SJSA1 (cell line): ENCODE measurements at regions not wholly inside any gene's neighbourhood (a gene's known extent, or its start where the extent isn't known, plus 50 kb on each side); places are given as distances from the start of the nearest gene placed in this dataset.

Experiments used
- DNase-seq, 2 experiments: peaks; one replicate each; pipeline ENCODE4 v3.0.0-alpha.2; 2015 to 2020; ENCODE audit warnings: low spot score in 2 of 2, low read depth in 1 of 2
- H3K27ac ChIP-seq: fragments of 250-450 bp; sonication (Bioruptor Pico); 2 replicates; pipeline ENCODE4 v1.5.1; 2020; ENCODE audit warnings: mild to moderate bottlenecking, moderate library complexity
- H3K27me3 ChIP-seq: fragments of 250-450 bp; sonication (Bioruptor Pico); replicated peaks from 2 replicates; pipeline ENCODE4 v1.5.1; 2020; ENCODE audit warnings: mild to moderate bottlenecking, moderate library complexity
- H3K36me3 ChIP-seq: fragments of 250-450 bp; sonication (Bioruptor Pico); 2 replicates; pipeline ENCODE4 v1.5.1; 2020; ENCODE audit warnings: mild to moderate bottlenecking
- H3K4me1 ChIP-seq: fragments of 250-450 bp; sonication (Bioruptor Pico); replicated peaks from 2 replicates; pipeline ENCODE4 v1.6.1; 2021; ENCODE audit warnings: mild to moderate bottlenecking
- H3K4me3 ChIP-seq: fragments of 250-450 bp; sonication (Bioruptor Pico); 2 replicates; pipeline ENCODE4 v1.5.1; 2020; ENCODE audit warnings: mild to moderate bottlenecking
- H3K9me3 ChIP-seq: fragments of 250-450 bp; sonication (Bioruptor Pico); replicated peaks from 2 replicates; pipeline ENCODE4 v1.5.1; 2020; ENCODE audit warnings: mild to moderate bottlenecking

GRCh38 chr12:66050610-66051009 is 79.9 kb downstream of the LLPH start:
- DNase-seq, result no peak
- no peak overlapping the region for H3K4me3 ChIP-seq
- H3K4me1 ChIP-seq, result peaks cover 3% of the 10 kb centered on the region; the same call in 1 of the 2 replicates
- 0 out of 2 replicates have a peak, but pooled peaks cover 2% of the 10 kb centered on the region for H3K27me3 ChIP-seq
- no peaks in the 10 kb centered on the region; the same call in 1 of the 2 replicates for H3K9me3 ChIP-seq
- H3K36me3 ChIP-seq, result no peaks in the 10 kb centered on the region
- H3K27ac ChIP-seq, result no peak overlapping the region

GRCh38 chr12:66050283-66050576 is 80.3 kb downstream of the LLPH start:
- DNase-seq, result no peak
- no peak overlapping the region for H3K27ac ChIP-seq
- H3K9me3 ChIP-seq, result no peaks in the 10 kb centered on the region; the same call in 1 of the 2 replicates
- no peaks in the 10 kb centered on the region for H3K36me3 ChIP-seq
- H3K4me1 ChIP-seq, result peaks cover 3% of the 10 kb centered on the region; the same call in 1 of the 2 replicates
- H3K4me3 ChIP-seq, result no peak overlapping the region
- H3K27me3 ChIP-seq, result 0 out of 2 replicates have a peak, but pooled peaks cover 2% of the 10 kb centered on the region

- Histone ChIP-seq H3K27me3 (0 out of 2 replicates have a peak, but pooled peaks cover 2% of the 10 kb centered on the region), H3K36me3 (no peaks in the 10 kb centered on the region), H3K4me3 (no peak overlapping the region), H3K9me3 (no peaks in the 10 kb centered on the region; the same call in 1 of the 2 replicates), H3K27ac (no peak overlapping the region), H3K4me1 (peaks cover 3% of the 10 kb centered on the region; the same call in 1 of the 2 replicates)
- no peak for DNase-seq
Observed at GRCh38 chr12:66049538-66050282, 80.8 kb downstream of the LLPH start.

- Histone ChIP-seq H3K36me3 (no peaks in the 10 kb centered on the region), H3K27ac (no peak overlapping the region), H3K9me3 (no peaks in the 10 kb centered on the region), H3K4me3 (no peak overlapping the region), H3K4me1 (peaks cover 3% of the 10 kb centered on the region; the same call in 1 of the 2 replicates), H3K27me3 (0 out of 2 replicates have a peak, but pooled peaks cover 2% of the 10 kb centered on the region)
- DNase-seq, result no peak
Observed at GRCh38 chr12:66048835-66049537, 81.6 kb downstream of the LLPH start.

- H3K27ac ChIP-seq, result no peak overlapping the region
Observed at GRCh38 chr12:66048218-66048834, 82.2 kb downstream of the LLPH start.

GRCh38 chr12:66047411-66048021 is 83.0 kb downstream of the LLPH start:
- no peak for DNase-seq
- no peaks in the 10 kb centered on the region for H3K36me3 ChIP-seq
- H3K9me3 ChIP-seq, result no peaks in the 10 kb centered on the region
- no peak overlapping the region for H3K27ac ChIP-seq
- 0 out of 2 replicates have a peak, but pooled peaks cover 2% of the 10 kb centered on the region for H3K27me3 ChIP-seq
- peaks cover 3% of the 10 kb centered on the region; the same call in 1 of the 2 replicates for H3K4me1 ChIP-seq
- no peak overlapping the region for H3K4me3 ChIP-seq

More at GRCh38 chr12:66048218-66048834, 82.2 kb downstream of the LLPH start:
- Histone ChIP-seq H3K9me3 (no peaks in the 10 kb centered on the region), H3K4me3 (no peak overlapping the region), H3K27me3 (0 out of 2 replicates have a peak, but pooled peaks cover 2% of the 10 kb centered on the region), H3K36me3 (no peaks in the 10 kb centered on the region), H3K4me1 (peaks cover 3% of the 10 kb centered on the region; the same call in 1 of the 2 replicates)
- no peak for DNase-seq

GRCh38 chr12:66045506-66045905 is 85.0 kb downstream of the LLPH start:
- Histone ChIP-seq H3K27me3 (no peaks in the 10 kb centered on the region), H3K27ac (no peak overlapping the region), H3K4me3 (no peak overlapping the region), H3K36me3 (no peaks in the 10 kb centered on the region), H3K9me3 (no peaks in the 10 kb centered on the region), H3K4me1 (peaks cover 11% of the 10 kb centered on the region)
- DNase-seq, result no peak

- H3K36me3 ChIP-seq, result no peaks in the 10 kb centered on the region
- H3K27me3 ChIP-seq, result no peaks in the 10 kb centered on the region
- H3K4me1 ChIP-seq, result peaks cover 11% of the 10 kb centered on the region
- H3K4me3 ChIP-seq, result no peak overlapping the region
- no peaks in the 10 kb centered on the region for H3K9me3 ChIP-seq
- no peak for DNase-seq
- H3K27ac ChIP-seq, result no peak overlapping the region
Observed at GRCh38 chr12:66044731-66045130, 85.8 kb downstream of the LLPH start.

GRCh38 chr12:66043035-66043434 is 87.5 kb downstream of the LLPH start:
- Histone ChIP-seq H3K36me3 (no peaks in the 10 kb centered on the region), H3K9me3 (no peaks in the 10 kb centered on the region), H3K27me3 (no peaks in the 10 kb centered on the region), H3K4me1 (peaks cover 8% of the 10 kb centered on the region), H3K27ac (no peak overlapping the region), H3K4me3 (no peak overlapping the region)
- no peak for DNase-seq

GRCh38 chr12:66041651-66042363 is 88.7 kb downstream of the LLPH start:
- Histone ChIP-seq H3K27me3 (no peaks in the 10 kb centered on the region), H3K9me3 (no peaks in the 10 kb centered on the region), H3K4me1 (peaks cover 9% of the 10 kb centered on the region), H3K4me3 (no peak overlapping the region), H3K27ac (no peak overlapping the region), H3K36me3 (no peaks in the 10 kb centered on the region)
- DNase-seq, result peak in 1 of 2 experiments; percentile 21

- H3K27me3 ChIP-seq, result no peaks in the 10 kb centered on the region
- peaks cover 17% of the 10 kb centered on the region for H3K4me1 ChIP-seq
- H3K36me3 ChIP-seq, result no peaks in the 10 kb centered on the region
- H3K9me3 ChIP-seq, result no peaks in the 10 kb centered on the region
- H3K27ac ChIP-seq, result peak overlapping the region; percentile 54
- H3K4me3 ChIP-seq, result no peak overlapping the region
- DNase-seq, result peak; percentile 76 to 87
Observed at GRCh38 chr12:66036317-66036716, 94.2 kb downstream of the LLPH start.

GRCh38 chr12:66035288-66035966 is 95.1 kb downstream of the LLPH start:
- H3K27ac ChIP-seq, result peak overlapping the region; percentile 54
- no peaks in the 10 kb centered on the region for H3K9me3 ChIP-seq
- no peaks in the 10 kb centered on the region for H3K36me3 ChIP-seq
- peaks cover 17% of the 10 kb centered on the region for H3K4me1 ChIP-seq
- H3K4me3 ChIP-seq, result no peak overlapping the region
- H3K27me3 ChIP-seq, result no peaks in the 10 kb centered on the region
- DNase-seq, result peak in 1 of 2 experiments; percentile 44
